K562 (cell line): ENCODE measurements at regions not wholly inside any gene's neighbourhood (a gene's known extent, or its start where the extent isn't known, plus 50 kb on each side); places are given as distances from the start of the nearest gene placed in this dataset.

Experiments
- CTCF ChIP-seq, 3 experiments: IDR thresholded peaks in 2 of 3; conservative IDR thresholded peaks in 1 of 3; 2 replicates each; pipeline ENCODE4 v1.5.1; 2011 to 2012; ENCODE audit warnings: low read length in 3 of 3, mild to moderate bottlenecking in 3 of 3, control low read depth in 2 of 3, improper control_type of control experiment in 1 of 3, inconsistent platforms in 1 of 3, low read depth in 1 of 3, mixed read lengths in 1 of 3, moderate library complexity in 1 of 3; ENCODE audit not compliant: insufficient read depth in 2 of 3
- EZH2 ChIP-seq: IDR thresholded peaks from 2 replicates; pipeline ENCODE4 v1.6.1; 2012; ENCODE audit warnings: low read depth, mild to moderate bottlenecking, inconsistent platforms, low read length, borderline replicate concordance
- MAFF ChIP-seq: IDR thresholded peaks from 2 replicates; pipeline ENCODE4 v1.6.1; 2012; ENCODE audit warnings: low read length, improper control_type of control experiment
- MYNN ChIP-seq, 2 experiments: sonication (generic); formaldehyde crosslinking in 1 of 2; IDR thresholded peaks; 2 replicates each; pipeline versions ENCODE4 v1.5.0 to v1.6.1; 2016 to 2020; ENCODE audit warnings: antibody characterized with exemption in 1 of 2, missing genetic modification reagents in 1 of 2
- PTBP1 ChIP-seq: fragments of 200-400 bp; formaldehyde crosslinking; IDR thresholded peaks from 2 replicates; pipeline ENCODE4 v1.6.1; 2017; ENCODE audit warnings: low read depth, low read length
- PTTG1 ChIP-seq: fragments of 450-650 bp; IDR thresholded peaks from 2 replicates; pipeline ENCODE4 v1.6.1; 2016; ENCODE audit warnings: low read depth, mild to moderate bottlenecking, missing genetic modification characterization, missing compliant biosample characterization
- XRCC3 ChIP-seq: fragments of 450-650 bp; IDR thresholded peaks from 2 replicates; pipeline ENCODE4 v1.6.1; 2017; ENCODE audit warnings: mild to moderate bottlenecking, moderate library complexity

DNA sequence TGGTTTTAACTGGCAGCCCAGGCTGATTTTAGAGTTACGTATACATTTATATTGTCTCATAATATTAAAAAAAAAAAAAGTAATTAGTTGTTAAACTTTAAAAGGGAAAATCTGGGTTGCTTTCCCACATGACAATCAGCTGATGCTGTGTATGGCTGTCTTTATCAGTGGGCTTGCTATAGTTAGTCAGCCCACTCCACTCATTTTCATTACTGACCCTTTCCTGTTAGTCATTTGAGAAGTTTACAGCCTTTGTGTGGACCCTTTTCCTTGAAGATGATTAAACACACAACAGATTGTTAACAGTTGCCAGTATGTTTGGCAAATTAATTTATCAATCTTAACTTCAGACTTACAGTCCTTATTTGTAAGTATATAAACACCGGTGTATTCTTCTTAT lies 164.5 kb upstream of the AGR3 start:
- no peak for TF ChIP-seq MAFF
- TF ChIP-seq CTCF (IDR thresholded peaks at IDR 0.05 in 2 of 3, conservative IDR thresholded peaks at IDR 0.05 in 1 of 3; ENCODE audit: insufficient read depth in 2 of 3, low read depth in 1 of 3, low read length in 3 of 3), result no peak
- TF ChIP-seq XRCC3, result no peak
- TF ChIP-seq EZH2, result no peak
- TF ChIP-seq PTBP1, result no peak
- TF ChIP-seq PTTG1 (tag), result no peak
- TF ChIP-seq MYNN (IDR thresholded peaks at IDR 0.05), result no peak
- TF ChIP-seq MYNN (CRISPR knock-in tag; IDR thresholded peaks at IDR 0.05), result no peak
